C4-2B (cell line): ENCODE measurements at regions not wholly inside any gene's neighbourhood (a gene's known extent, or its start where the extent isn't known, plus 50 kb on each side); places are given as distances from the start of the nearest gene placed in this dataset.

ENCODE experiments used
- H3K27ac ChIP-seq: fragments of 450-650 bp; 2 replicates; pipeline ENCODE4 v1.5.1; 2017
- CTCF ChIP-seq: fragments of 450-650 bp; conservative IDR thresholded peaks from 2 replicates; pipeline ENCODE4 v1.5.1; 2017; ENCODE audit warnings: mild to moderate bottlenecking
- ZFX ChIP-seq: fragments of 450-650 bp; IDR thresholded peaks from 2 replicates; pipeline ENCODE4 v1.6.1; 2017

DNA sequence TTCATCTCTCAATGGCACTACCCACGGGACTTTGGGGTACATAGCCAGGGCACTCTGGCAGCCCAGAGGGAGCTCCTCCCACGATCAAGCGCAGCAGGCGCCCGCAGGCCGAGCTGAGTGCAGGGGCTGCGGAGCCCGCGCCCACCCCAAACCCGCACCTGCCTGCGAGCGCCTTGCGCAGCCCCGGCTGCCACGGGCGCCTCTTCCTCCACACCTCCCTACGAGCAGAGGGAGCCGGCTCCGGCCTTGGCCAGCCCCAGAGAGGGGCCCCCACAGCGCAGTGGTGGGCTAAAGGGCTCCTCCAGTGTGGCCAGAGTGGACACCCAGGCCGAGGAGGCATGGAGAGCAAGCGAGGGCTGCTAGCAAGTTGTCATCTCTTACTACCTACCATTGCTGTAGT, 165.2 kb downstream of the UBE2E3 start:
- H3K27ac ChIP-seq: no peak overlapping the region
- TF ChIP-seq CTCF: no peak
- no peak for TF ChIP-seq ZFX

- no peak overlapping the region for H3K27ac ChIP-seq
- no peak for TF ChIP-seq CTCF
- TF ChIP-seq ZFX: no peak
Measured at GRCh38 chr2:181146171-181146570, 165.8 kb downstream of the UBE2E3 start.

- no peak for TF ChIP-seq CTCF
- TF ChIP-seq ZFX: no peak
- H3K27ac ChIP-seq: no peak overlapping the region
Measured at GRCh38 chr2:181149056-181149455, 168.7 kb downstream of the UBE2E3 start.

- no peak for TF ChIP-seq ZFX
- TF ChIP-seq CTCF: no peak
- no peak overlapping the region for H3K27ac ChIP-seq
Measured at GRCh38 chr2:181152226-181152625, 171.8 kb downstream of the UBE2E3 start.

- no peak overlapping the region for H3K27ac ChIP-seq
- TF ChIP-seq ZFX (no peak), CTCF (no peak)
Measured at GRCh38 chr2:181152701-181153100, 172.3 kb downstream of the UBE2E3 start.

DNA sequence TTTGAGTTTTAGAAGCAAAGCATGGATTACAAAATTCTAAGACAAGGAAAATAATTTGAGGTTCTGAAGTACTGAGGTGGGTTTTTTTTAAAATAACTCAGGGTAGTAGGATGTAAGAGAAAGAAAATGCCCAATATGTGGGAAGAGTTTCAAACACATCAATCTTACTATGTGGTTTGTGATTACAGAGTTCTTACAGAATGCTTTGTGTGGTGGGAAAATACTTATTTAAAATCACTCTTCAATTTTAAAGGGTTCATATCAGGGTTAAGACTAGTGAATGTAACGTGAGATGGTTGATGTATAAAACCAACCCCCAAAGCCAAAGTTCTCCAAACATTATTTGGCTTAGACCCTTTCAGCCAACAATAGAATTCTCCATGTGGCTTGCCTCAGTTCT, 173.5 kb downstream of the UBE2E3 start:
- no peak for TF ChIP-seq ZFX
- no peak for TF ChIP-seq CTCF
- no peak overlapping the region for H3K27ac ChIP-seq

DNA sequence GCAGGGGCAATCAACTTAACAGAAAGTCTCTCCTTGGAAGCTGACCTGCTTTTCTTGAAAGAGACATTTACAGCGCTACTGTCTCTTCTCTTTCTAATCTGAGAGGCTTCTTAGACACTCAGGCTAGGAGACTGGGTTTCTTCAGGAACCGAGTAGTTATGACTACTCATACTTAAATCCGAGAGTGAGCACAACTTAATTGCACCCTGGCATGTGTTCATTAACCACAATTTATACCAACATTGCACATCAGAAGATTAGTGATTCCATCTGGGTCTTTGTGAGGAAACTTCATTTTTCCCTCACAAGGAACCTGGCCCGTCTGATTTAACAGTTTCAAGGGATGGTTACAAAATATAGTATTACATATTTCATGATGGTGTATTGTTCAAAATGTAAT, 176.9 kb downstream of the UBE2E3 start:
- TF ChIP-seq CTCF (no peak), ZFX (no peak)
- H3K27ac ChIP-seq: no peak overlapping the region

DNA sequence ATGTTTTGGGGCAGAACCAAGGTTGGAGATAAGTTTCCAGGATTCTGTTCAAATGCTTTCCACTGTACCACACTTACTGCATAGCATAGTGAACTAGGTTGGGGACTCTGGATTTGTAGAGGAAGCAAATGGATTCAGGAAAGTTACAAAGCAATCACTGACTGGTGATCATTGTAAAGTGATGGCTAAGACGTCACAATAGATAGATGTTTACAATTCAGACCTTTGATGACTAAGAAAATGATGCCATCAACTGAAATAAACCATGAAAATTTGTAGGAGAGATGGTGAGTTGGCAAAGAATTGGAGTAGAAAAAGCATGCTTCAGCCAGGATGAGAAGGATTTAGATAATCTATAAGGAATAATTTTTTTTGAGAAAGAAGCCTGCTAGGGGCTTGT, 178.0 kb downstream of the UBE2E3 start:
- TF ChIP-seq ZFX (no peak), CTCF (no peak)
- no peak overlapping the region for H3K27ac ChIP-seq
